ENCODE measurements at regions not wholly inside any gene's neighbourhood (a gene's known extent, or its start where the extent isn't known, plus 50 kb on each side); places are given as distances from the start of the nearest gene placed in this dataset.

GRCh38 chr5:5784101-5784500 lies 361.6 kb downstream of the ICE1 start:
- no peaks in the 10 kb centered on the region for H3K27me3 ChIP-seq
- intact Hi-C loops (cut with DNase I; ENCODE audit: low total_unique reads) (no loop called here), in situ Hi-C loops (cut with MboI; ENCODE audit: low pct_ligation_motif_present in 1 of 4, low pct_unique_long_range_greater_than_20kb in 1 of 4, low sequenced_read_pairs in 3 of 4) (no loop called here)
- H3K4me3 ChIP-seq = no peak overlapping the region
- DNase-seq = no peak
- no peaks in the 10 kb centered on the region for H3K4me1 ChIP-seq
- WGBS, 2 donors (ENCODE audit: low coverage in 1 of 2) = 28 to 58% methylated on average over 5 of the region's 5 CpGs
- no peaks in the 10 kb centered on the region for H3K36me3 ChIP-seq
- no peaks in the 10 kb centered on the region for H3K9me3 ChIP-seq
- peak overlapping the region in 1 of 4 donors; percentile 16 for H3K27ac ChIP-seq
- TF ChIP-seq, protein P1, sequence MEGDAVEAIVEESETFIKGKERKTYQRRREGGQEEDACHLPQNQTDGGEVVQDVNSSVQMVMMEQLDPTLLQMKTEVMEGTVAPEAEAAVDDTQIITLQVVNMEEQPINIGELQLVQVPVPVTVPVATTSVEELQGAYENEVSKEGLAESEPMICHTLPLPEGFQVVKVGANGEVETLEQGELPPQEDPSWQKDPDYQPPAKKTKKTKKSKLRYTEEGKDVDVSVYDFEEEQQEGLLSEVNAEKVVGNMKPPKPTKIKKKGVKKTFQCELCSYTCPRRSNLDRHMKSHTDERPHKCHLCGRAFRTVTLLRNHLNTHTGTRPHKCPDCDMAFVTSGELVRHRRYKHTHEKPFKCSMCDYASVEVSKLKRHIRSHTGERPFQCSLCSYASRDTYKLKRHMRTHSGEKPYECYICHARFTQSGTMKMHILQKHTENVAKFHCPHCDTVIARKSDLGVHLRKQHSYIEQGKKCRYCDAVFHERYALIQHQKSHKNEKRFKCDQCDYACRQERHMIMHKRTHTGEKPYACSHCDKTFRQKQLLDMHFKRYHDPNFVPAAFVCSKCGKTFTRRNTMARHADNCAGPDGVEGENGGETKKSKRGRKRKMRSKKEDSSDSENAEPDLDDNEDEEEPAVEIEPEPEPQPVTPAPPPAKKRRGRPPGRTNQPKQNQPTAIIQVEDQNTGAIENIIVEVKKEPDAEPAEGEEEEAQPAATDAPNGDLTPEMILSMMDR (IDR thresholded peaks at IDR 0.05) = no peak
- TF ChIP-seq EP300 (IDR thresholded peaks at IDR 0.05; ENCODE audit: low read depth) = no peak
- TF ChIP-seq POLR2AphosphoS5 (IDR thresholded peaks at IDR 0.05) = no peak
- TF ChIP-seq POLR2A (IDR thresholded peaks at IDR 0.05) = no peak

GRCh38 chr5:5783021-5783420 lies 360.5 kb downstream of the ICE1 start:
- Histone ChIP-seq H3K4me1 (no peaks in the 10 kb centered on the region), H3K4me3 (no peak overlapping the region)

GRCh38 chr5:5782402-5782801 lies 359.9 kb downstream of the ICE1 start:
- intact Hi-C loops (cut with DNase I; ENCODE audit: low total_unique reads) (no loop called here), in situ Hi-C loops (cut with MboI; ENCODE audit: low pct_ligation_motif_present in 1 of 4, low pct_unique_long_range_greater_than_20kb in 1 of 4, low sequenced_read_pairs in 3 of 4) (no loop called here)
- H3K4me3 ChIP-seq = no peak overlapping the region
- WGBS, 2 donors (ENCODE audit: low coverage in 1 of 2) = 90% methylated on average over 4 of the region's 4 CpGs; no CpG with 5 or more reads in 1 of the 2 donors
- TF ChIP-seq POLR2AphosphoS5 (IDR thresholded peaks at IDR 0.05) (no peak), POLR2A (IDR thresholded peaks at IDR 0.05) (no peak), EP300 (IDR thresholded peaks at IDR 0.05; ENCODE audit: low read depth) (no peak)
- TF ChIP-seq, protein P1 (IDR thresholded peaks at IDR 0.05) = no peak
- H3K27ac ChIP-seq = no peak overlapping the region
- H3K4me1 ChIP-seq = no peaks in the 10 kb centered on the region
- H3K9me3 ChIP-seq = no peaks in the 10 kb centered on the region
- H3K36me3 ChIP-seq = no peaks in the 10 kb centered on the region
- DNase-seq = no peak
- H3K27me3 ChIP-seq = no peaks in the 10 kb centered on the region

More at GRCh38 chr5:5783021-5783420, 360.5 kb downstream of the ICE1 start:
- Histone ChIP-seq H3K9me3 (no peaks in the 10 kb centered on the region), H3K27ac (no peak overlapping the region), H3K36me3 (no peaks in the 10 kb centered on the region), H3K27me3 (no peaks in the 10 kb centered on the region)
- no peak for TF ChIP-seq POLR2A (IDR thresholded peaks at IDR 0.05)
- TF ChIP-seq EP300 (IDR thresholded peaks at IDR 0.05; ENCODE audit: low read depth) = no peak
- TF ChIP-seq POLR2AphosphoS5 (IDR thresholded peaks at IDR 0.05) = no peak
- TF ChIP-seq, protein P1 (IDR thresholded peaks at IDR 0.05) = no peak
- intact Hi-C loops (cut with DNase I; ENCODE audit: low total_unique reads) (no loop called here), in situ Hi-C loops (cut with MboI; ENCODE audit: low pct_ligation_motif_present in 1 of 4, low pct_unique_long_range_greater_than_20kb in 1 of 4, low sequenced_read_pairs in 3 of 4) (no loop called here)
- no peak for DNase-seq
- 79 to 86% methylated on average over 2 of the region's 2 CpGs for WGBS, 2 donors (ENCODE audit: low coverage in 1 of 2)

DNA sequence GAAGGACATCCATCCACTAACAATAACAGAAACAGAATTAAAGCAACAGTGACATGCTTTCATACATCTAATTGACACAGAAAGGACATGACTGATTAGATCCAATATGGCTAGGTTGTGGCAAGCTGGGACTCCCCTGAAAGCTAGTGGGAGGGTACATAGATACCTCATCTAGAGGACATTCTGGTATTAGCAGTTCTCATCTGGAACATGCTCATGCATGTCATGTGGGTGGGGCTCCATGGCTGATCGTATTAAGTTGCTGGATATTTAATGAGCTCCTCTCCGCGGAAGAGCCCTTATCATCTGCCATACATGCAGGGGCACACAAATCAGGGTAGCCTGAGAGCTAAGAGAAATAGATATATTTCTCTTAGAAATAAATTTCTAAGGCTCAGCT lies 358.9 kb downstream of the ICE1 start:
- Histone ChIP-seq H3K4me1 (no peaks in the 10 kb centered on the region), H3K27me3 (no peaks in the 10 kb centered on the region), H3K4me3 (no peak overlapping the region), H3K27ac (no peak overlapping the region), H3K36me3 (no peaks in the 10 kb centered on the region), H3K9me3 (no peaks in the 10 kb centered on the region)
- no peak for DNase-seq
- TF ChIP-seq POLR2A (IDR thresholded peaks at IDR 0.05) (no peak), POLR2AphosphoS5 (IDR thresholded peaks at IDR 0.05) (no peak), EP300 (IDR thresholded peaks at IDR 0.05; ENCODE audit: low read depth) (no peak)
- TF ChIP-seq, protein P1 (IDR thresholded peaks at IDR 0.05) = no peak
- in situ Hi-C loops (cut with MboI; ENCODE audit: low pct_ligation_motif_present in 1 of 4, low pct_unique_long_range_greater_than_20kb in 1 of 4, low sequenced_read_pairs in 3 of 4) (no loop called here), intact Hi-C loops (cut with DNase I; ENCODE audit: low total_unique reads) (no loop called here)
- 87% methylated on average over 3 of the region's 3 CpGs; no CpG with 5 or more reads in 1 of the 2 donors for WGBS, 2 donors (ENCODE audit: low coverage in 1 of 2)

Measured in transverse colon (tissue), 4 donors.